ENCODE measurements at regions not wholly inside any gene's neighbourhood (a gene's known extent, or its start where the extent isn't known, plus 50 kb on each side); places are given as distances from the start of the nearest gene placed in this dataset.
"Not testable (repeated sequence)": the region's sequence is repeated elsewhere in the genome, so short reads cannot be mapped to it uniquely, and the experiment has no call there.

DNA sequence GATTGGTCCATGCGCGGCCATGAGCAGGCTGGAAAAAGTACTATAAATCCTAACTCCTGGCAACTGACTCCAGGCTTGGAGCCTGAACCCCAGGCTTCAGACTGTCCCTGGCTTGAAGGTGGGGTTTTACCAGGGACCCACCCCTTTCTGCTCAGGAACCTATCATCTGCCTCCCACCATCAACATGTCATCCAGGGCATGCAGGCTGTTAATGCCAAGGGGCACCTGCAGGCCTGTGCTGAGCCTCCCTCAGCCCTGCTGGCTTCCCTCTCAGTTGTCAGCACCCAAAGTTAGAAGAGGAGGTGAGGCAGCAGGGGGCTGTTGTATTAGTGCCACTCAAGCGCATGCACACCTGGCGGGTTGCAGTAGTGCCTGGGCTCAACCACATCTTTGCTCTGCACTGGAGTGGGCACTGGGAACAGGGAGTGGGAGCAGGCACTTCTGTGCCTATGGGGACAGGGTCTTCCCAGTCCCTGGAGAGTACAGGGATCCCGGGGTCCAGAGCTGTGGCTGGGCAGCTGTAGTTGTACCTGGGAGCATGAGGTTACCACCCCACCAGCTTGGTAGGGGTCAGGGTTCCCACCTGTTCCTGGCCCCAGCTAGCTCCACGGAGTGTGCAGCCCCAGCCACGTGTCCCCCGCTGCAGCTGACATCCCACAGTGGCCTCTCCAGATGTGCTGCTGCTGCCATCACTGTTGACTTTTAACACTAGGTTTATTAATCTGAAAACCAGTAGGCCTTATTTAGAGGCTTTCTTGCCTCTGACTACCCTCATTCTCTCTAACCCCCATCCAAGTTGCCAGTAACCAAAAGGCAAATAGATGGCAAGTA lies 306.2 kb upstream of the RIOK2 start:
- DNase-seq = no peak

DNA sequence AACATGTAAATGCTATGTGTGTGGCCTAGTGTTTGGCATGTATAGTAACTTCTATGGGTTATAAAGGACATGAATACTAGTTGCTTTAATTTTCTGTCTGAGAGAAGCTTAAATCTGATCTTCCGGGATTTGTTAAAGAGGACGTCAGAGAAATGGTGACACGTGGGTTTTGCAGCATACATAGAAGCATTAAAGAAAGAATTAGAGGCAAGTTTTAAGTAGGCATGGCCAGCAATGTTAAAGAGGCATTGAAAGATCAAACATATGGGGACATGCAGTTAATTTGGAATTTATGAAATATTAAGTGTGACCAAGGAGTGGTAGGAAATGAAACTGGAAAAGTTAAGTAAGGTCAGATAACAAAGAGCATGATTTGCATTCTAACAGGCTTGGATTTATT lies 311.4 kb upstream of the RIOK2 start:
- no peak for DNase-seq

DNA sequence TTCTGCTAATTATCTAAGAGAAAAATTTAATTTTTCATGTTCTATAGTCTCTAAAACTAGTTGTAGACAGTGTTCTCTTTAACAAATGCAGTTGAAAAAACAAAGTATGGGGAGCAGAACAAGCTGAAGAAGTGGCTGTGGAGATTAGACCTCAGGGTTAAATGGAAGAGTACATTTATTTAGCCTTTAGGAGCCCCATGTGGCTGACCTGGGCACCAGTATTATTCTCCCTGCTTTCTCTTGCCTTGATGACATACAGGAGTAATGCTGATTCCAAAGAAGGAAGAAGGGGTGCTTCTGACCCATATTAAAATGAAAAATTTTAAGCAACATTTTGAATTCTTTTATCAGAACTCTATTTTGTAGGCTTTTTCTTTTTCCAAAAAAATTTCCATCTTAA lies 312.3 kb upstream of the RIOK2 start:
- DNase-seq = no peak

DNA sequence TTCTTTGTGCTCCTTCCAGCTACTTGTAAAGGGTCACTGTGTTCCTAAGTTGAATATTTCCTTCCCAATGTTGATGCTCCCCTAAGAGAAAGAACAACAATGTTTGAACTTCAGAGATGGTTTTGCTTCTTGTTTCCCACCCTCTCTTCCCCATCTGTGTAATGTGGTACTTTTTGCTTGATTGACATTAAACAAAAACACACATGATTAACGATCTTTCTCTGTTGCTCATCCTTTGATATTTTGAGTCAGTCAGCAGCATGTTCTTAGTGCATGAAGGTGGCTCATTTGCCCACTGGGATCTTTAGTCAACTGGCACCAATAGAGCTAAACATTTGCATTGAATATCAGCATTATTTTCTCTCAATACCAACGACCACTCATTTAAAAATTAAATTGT lies 313.0 kb upstream of the RIOK2 start:
- DNase-seq = no peak

DNA sequence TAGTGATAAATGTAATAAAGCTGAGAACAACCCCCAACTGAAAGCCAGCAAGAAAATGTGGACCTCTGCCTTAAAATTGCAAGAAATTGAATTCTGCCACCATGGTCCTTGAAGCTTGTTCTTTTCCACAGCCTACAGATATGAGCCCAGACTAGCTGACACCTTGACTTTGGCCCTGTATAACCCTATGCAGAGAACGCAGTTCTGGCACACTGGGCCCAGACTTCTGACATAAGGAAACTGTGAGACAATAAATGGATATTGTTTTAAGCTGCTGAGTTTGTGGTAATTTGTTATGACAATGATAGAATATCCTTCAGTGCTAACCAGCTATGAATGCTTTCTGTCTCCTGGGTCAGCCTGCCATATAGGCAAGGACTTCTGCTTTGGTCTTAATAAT lies 315.6 kb upstream of the RIOK2 start:
- DNase-seq = no peak

DNA sequence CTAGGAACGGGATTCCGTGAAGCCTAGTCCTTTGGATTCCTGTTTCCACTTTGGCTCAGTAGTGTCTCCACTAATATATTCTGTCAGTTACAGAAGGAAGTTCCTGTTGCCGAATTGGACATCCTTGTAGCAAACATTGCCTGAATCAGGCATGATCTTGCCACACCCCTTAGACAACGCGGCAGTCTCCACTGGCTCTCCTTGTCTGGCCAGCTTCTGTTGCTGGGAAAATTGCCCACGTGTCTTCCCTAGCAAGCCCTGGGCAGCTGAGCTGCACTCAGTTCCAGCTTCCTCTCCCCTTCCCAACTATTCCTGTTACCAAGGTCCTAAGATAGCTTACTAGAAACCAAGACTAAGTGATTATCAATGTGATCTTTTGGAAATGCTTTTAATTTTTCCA lies 316.6 kb upstream of the RIOK2 start:
- DNase-seq = no peak

DNA sequence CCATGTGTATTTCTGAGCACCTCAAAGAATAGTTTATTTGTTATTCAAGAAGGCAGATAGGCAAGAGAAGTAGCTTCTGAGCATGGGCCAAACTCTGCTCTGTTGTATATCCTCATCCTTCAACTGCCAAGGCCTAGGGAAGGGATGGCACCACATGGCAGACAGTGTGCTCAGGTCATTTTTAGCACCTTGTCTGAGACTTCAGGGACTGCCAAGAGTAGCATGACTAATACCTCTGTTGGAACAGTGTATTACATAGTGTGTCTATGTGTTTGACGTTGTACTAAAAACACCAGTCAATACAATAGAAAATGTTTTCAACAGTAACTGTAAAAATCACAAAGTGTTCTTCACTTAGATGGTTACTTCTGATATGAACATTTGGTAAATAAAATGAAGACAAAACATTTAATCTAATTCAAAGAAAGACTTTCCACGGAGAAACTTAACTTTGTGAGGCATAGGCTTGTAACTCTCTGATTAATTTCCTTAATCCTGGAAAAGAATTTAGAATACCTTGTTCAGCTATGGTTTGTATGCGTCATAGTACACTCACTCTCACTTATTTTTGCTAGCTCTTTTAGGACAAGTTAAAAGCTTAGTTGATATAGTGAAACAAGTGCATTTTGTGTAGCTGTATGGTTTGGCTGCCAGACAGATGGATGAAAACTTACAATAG lies 318.4 kb upstream of the RIOK2 start:
- DNase-seq = no peak

DNA sequence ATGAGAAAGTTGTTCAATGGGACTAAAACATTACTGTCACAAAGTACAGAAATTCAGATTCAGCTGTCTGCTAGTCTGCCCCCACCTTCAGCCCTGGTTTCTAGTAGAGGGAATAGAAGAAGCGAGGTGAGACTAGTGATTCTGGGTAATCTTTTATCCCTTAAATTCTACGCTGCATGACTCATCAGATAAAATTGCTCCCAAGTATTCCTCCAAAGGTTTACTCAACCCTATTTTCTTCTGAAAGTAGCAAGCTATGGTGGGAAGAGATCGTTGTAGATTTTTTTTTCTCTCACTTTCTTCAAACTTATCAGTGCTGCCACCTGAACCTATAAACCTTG lies 318.9 kb upstream of the RIOK2 start:
- no peak for DNase-seq

DNA sequence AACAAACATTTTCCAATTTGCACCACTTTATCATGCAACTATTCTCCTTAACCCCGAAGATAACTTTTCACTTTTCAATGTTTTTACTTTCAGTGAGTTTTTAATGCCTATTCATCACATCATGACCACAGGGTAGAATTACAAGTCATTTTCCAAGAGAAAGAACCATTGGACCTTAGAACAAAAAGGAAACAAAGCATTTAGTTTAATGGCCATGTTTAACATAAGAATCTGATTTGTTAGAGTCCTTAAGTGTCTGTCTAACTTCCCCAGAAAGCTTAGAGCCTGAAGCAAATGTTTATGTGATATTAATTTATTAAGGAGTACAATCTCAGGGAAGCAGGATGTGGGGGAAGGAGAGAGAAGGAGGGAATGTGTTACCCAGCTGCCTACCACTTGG lies 325.8 kb upstream of the RIOK2 start:
- DNase-seq = no peak

DNA sequence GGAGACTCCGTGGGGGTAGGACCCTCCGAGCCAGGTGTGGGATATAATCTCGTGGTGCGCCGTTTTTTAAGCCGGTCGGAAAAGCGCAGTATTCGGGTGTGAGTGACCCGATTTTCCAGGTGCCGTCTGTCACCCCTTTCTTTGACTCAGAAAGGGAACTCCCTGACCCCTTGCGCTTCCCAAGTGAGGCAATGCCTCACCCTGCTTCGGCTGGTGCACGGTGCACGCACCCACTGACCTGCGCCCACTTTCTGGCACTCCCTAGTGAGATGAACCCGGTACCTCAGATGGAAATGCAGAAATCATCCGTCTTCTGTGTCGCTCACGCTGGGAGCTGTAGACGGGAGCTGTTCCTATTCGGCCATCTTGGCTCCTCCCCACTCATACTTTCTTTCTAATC lies 336.5 kb upstream of the RIOK2 start:
- DNase-seq = not testable (repeated sequence)

DNA sequence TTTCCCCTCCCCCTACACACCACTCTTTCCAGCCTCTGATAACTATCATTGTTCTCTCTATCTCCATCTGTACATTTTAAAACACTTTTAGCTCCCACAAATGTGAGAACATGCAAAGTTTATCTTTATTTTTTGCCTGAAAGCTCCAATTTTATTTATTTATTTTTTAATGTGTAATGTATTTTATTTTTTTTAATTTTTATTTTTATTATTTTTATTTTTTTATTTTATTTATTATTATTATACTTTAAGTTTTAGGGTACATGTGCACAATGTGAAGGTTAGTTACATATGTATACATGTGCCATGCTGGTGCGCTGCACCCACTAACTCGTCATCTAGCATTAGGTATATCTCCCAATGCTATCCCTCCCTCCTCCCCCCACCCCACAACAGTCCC lies 340.3 kb upstream of the RIOK2 start:
- not testable (repeated sequence) for DNase-seq

DNA sequence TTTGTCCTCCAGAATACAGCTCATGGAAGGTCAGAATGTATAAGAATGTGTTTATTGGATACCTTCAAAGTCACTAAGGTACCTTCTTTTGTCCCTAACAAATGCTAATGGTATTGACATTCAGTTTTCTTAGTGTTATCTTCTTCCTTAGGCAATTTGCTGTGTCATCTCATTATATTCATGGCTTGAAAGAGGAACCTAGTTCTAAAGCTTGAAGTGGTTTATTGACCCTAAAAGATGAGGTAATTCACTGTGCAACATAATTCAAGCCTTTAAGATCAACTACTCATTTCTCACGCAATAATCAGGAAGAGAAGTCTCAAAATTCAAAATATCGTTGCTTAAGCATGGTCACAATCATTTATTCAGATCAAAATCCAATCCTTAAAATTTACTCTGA lies 342.7 kb upstream of the RIOK2 start:
- no peak for DNase-seq

DNA sequence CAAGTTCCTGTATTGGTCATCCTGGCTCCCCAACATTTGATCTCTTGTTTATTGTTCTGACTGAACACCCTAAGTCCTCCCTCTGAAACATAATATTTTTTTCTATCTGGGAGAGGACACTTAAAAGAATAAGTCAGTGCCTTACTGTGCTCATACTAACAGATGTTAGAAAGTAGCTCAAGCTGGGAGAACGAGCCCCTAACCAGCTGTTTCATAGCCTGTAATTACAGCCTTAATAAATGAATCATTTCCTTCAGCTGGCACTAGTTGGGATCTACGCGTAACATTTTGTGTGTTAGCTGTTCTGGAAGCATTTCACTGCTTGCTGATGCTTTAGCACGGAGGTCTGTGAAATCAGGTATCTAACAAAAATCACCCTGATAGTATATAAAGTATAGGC lies 345.9 kb upstream of the RIOK2 start:
- DNase-seq = no peak

DNA sequence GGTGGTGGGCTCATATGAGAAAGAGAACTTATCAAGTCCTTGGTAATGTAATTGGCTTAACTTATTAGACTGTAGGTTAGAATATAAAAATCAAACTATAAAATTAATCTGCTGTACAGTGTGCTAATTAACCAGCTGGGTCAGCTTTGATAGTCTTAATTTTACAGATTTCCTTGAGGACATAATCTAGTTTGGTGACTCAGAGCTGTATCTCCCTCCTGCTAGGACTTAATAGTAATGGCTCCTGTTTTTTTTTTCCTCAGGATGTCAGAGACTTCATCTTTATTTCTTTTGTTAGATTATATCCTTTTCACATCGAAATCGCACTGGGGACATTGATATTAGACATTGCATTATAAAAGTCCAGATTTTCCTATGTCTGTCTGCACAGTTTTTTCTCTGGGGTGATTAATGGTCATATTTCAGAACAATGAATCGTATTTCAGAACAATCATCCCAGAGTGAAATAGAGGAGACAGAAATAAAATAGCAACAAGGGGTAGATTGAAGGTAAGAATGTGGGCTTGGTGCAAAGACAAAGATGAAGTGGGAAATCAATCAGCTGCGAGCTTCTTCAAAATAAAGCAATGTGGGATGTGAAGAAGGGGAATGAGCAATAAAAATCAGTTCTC lies 346.4 kb upstream of the RIOK2 start:
- DNase-seq = no peak

DNA sequence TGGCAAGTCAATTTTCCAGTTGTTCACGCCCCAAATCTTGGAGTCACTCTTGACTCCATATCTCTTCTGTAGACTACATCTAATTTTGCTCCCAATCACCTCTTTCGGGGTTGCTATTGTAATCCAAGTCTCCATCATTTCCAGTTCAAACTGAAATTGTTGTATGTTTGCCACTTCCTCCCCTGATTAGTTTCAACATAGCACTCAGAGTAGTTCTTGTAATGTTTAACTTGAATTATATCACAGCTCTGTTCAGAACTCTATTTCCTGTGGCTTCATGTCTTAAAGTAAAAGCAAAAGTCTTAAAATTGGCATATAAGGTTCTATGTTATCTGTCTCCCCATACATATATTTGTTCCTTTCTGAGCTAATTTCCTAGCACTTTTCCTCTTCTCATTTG lies 348.5 kb upstream of the RIOK2 start:
- DNase-seq = no peak

DNA sequence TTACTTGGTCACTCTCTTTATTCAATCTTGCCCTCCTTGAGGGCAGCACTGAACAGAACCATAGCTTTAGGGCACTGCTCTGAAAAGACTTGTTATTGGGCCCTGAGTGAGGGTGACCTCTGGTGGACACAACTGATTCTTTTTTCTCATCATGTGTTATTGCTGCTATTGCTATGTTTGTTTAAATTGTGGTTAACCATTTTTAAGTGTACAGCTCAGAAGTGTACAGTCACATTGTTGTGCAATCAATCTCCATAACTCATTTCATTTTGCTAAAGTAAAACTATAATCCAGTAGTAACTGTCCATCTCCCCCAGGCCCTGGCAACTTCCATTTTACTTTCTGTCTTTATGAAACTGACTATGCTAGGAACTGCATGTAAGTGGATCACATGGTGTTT lies 351.1 kb upstream of the RIOK2 start:
- DNase-seq = no peak

DNA sequence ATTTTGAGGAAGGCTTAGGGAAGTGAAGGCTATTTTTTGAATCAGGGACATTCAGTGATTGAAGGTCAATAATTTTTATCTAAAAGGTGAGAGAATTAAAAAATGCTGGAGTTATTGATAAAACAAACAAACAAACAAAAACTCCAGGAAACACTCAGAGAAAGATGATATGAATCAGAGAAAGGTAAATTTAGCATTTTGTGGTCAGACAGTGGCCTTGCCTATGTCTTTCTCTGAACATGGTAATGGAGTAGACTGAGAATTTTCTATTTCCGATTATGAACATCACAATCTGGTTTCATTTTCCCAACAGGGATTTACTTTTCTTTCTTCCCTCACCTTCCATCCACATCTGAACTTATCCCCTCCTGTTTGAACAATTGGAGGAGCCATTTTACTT lies 353.6 kb upstream of the RIOK2 start:
- no peak for DNase-seq

DNA sequence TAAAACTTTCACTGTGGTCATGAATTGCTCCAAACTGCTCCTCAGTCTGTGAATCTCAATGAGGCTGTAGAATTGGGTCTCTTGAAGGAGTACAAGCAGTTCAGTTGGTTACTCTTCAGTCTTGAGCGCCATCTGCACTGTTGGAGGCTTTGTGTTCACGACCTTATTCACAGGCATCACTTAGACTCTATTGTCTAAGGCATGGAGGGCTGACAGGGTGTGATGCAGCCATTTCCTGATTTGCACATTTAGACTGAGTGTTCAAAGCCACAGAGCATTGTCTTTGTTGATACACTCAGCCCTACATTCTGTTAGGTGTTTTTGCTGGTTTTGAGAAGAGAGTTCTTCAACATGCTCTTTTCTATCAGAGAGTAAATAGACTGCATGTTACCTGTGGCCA lies 355.9 kb upstream of the RIOK2 start:
- no peak for DNase-seq

DNA sequence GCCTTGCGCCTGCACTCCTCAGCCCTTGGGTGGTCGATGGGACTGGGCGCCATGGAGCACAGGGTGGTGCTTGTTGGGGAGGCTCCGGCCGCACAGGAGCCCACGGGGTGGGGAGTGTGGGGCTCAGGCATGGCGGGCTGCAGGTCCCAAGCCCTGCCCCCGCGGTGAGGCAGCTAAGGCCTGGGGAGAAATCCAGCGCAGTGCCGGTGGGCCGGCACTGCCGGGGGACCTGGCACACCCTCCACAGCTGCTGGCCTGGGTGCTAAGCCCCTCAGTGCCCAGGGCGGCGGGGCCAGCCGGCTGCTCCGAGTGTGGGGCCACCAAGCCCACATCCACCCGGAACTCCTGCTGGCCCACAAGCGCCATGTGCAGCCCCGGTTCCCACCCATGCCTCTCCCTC lies 358.8 kb upstream of the RIOK2 start:
- no peak for DNase-seq

DNA sequence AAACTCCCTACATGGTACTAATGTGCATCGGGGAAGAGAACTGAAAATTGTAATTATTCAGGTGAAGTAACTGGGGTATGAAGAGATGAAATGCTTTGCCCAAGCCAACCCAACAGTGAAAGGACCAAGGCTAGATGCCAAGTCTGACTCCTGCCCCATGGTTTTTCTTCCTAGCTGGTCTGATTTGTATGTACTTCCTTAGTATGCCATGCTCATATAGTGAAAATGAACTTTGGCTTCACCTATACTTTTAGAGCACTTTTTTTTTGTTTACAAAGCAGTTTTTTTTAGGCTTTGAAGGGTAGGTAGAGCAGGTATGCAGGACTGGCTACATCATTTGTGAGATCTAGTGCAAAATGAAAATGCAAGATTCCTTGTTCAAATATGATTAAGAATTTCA lies 359.4 kb upstream of the RIOK2 start:
- no peak for DNase-seq

DNA sequence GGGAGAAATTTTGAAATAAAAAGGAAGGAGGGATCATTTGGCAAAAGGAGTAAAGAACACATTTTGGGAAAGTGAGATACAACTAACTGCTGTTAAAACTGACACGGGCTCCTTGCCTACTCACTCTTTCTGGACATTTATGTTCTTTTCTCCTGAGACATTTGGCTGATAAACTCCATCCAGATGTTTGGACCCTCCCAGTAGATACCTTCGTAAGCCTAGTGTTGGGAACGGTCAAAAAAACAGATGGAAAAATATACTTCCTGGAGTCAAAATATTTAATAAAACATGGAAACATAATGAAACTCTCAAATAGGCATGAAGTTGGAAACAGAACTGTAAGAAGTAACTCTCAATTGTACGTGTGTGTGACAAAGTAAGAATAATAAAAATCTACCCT lies 360.1 kb upstream of the RIOK2 start:
- DNase-seq = no peak

DNA sequence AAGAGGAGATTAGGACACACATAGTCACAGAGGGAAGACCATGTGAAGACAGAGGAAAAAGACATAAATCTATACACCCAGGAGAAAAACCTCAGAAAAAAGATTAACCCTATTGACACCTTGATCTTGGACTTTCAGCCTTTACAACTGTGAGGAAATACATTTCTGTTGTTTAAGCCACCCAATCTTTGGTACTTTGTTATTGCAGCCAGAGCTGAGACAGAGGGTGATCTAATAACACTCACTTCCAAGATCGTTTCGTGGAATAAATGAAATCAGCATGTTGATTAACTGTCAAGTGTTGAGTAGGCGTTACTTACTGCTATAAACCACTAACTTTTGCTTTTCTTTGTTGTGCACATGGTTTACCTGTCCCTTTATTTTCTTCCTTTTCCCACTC lies 361.2 kb upstream of the RIOK2 start:
- DNase-seq = no peak

DNA sequence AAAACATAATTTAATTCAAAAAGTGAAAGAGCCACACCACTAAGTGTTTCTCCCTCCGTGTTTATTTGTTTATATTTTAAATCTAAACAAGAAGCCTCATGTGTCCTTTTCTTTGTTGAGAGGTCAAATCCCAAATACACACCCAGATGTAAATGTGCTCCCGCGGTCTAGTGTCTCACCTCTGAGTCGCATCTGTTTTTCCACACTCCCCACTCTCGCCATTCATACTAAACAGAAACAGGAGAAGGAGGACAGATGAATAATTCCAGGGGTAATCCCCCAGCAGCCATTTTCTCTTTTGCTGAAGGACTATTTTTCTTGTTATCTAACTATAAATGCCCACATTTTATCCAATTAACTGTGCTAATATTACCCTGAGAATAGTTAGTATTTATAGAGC lies 361.6 kb upstream of the RIOK2 start:
- no peak for DNase-seq

DNA sequence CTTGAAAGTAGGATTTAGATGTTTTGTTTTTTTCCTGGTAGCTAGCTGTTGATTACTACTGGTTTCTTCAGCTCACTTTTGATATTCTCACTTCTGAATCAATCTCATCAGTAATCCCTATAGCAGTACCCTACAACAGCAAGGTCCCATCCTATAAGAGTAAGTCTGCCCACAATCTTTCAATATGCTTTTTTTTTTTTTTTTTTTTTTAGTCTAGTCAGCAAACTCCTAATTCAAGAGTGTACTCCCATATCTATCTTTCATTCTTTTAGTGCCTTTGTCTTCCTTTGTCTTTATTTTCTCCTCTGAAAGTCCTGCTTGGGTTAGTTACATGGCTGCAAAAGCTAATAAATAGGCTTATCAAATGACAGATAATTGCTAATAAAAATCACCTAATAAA lies 362.4 kb upstream of the RIOK2 start:
- DNase-seq = no peak
